ENCODE measurements at regions not wholly inside any gene's neighbourhood (a gene's known extent, or its start where the extent isn't known, plus 50 kb on each side); places are given as distances from the start of the nearest gene placed in this dataset.

GRCh38 chr16:82488460-82488859, 138.3 kb upstream of the CDH13 start:
- no peak for DNase-seq

GRCh38 chr16:82481455-82481854, 145.3 kb upstream of the CDH13 start:
- DNase-seq = no peak

- DNase-seq = no peak
These were observed 150.0 kb upstream of the CDH13 start for GRCh38 chr16:82476786-82477185.

DNA sequence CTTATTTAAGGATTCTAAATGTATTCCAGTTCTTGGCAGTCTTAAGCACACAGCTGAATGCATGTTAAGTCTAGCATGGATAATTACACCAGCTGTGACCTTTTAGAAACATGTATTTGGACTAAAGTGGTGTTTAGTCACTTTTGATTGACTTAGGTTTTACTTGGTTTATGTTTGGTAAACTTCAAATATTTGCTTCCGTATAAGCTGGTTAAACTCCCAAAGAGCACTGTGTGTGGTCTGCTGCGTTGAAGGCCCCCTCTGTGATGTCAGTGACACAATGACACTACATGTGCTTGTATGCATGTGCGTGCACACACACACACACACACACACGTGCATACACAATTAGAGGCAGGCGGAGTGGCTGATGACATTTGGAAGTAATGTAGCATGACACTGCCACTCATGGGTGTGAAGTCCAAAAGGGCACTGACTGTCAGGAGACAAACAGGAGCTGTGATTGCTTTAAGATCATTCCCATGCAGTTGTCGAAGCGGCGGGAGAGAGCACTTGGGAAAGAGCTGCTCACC, 156.1 kb upstream of the CDH13 start:
- no peak for DNase-seq

DNA sequence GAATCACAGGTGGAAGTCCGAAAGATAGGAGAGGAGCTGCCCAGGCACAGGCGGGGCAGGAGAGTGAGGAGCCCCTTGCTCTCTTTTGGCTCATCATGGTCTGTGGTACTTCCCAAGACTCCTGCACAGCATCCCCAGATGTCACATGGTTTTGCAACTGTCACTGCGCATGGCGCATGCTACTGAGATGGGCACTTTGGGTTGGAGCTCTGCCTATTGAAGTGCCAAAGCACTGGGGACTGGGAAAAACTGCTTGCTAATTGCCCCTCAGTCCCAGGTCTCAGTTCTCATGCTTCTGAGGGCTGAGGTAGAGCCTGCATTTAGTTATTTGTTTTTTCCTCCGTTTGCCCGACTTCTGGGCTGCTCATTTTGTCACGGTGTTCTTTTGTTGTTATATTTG, 156.8 kb upstream of the CDH13 start:
- DNase-seq = no peak

DNA sequence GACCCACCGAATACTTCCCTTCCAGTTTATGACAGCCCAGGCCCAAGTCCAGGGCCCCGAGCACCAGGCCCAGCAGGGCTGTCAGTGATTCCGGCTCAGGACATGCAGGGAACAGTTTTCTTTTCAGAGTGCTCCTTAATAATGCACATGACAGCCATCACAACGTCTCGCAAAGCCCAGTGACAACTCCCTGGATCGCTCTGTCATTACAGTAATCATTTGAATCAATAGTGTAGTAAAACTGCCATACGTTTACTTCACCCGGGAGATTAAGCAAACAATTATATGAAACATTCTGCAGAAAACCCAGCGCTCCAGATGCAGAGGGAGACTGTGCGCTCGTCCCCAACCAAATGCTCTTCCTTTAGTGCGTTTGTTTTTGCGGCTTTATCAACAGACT, 162.6 kb upstream of the CDH13 start:
- no peak for DNase-seq

- no peak for DNase-seq
These were observed 166.0 kb upstream of the CDH13 start for GRCh38 chr16:82460766-82461165.

DNA sequence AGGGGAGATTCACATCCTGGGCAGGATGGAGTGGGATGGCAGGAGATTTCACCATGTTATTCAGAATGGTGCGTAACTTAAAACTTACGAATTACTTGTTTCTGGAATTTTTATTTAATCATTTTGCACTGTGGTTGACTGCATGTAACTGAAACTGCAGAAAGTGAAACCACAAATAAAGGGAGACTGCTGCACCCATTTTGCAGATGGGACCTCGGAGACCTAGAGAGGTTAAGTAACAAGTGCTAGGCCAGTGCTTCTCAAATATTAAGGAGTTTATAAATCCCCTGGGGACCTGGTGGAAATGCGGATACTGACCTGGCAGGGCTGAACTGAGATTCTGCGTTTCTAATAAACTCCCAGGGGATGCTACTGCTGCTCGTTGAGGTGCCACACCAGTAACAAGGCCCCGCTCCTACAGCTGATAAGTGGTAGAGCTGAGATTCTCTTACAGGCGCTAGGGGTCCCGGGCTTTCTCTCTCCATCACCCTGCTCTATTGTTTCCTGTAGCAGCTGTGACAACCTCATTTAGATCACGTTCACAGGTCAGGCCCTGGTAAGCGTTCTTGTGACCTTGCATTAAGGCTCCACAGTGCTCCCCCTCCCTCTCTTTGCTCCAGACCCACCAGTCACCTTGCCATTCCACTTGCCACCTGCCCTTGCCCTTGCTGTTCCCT, 167.1 kb upstream of the CDH13 start:
- no peak for DNase-seq

GRCh38 chr16:82456683-82457082, 170.1 kb upstream of the CDH13 start:
- DNase-seq = peak; percentile 32

GRCh38 chr16:82454566-82454965, 172.2 kb upstream of the CDH13 start:
- no peak for DNase-seq

GRCh38 chr16:82454152-82454551, 172.6 kb upstream of the CDH13 start:
- peak; percentile 3 for DNase-seq

DNA sequence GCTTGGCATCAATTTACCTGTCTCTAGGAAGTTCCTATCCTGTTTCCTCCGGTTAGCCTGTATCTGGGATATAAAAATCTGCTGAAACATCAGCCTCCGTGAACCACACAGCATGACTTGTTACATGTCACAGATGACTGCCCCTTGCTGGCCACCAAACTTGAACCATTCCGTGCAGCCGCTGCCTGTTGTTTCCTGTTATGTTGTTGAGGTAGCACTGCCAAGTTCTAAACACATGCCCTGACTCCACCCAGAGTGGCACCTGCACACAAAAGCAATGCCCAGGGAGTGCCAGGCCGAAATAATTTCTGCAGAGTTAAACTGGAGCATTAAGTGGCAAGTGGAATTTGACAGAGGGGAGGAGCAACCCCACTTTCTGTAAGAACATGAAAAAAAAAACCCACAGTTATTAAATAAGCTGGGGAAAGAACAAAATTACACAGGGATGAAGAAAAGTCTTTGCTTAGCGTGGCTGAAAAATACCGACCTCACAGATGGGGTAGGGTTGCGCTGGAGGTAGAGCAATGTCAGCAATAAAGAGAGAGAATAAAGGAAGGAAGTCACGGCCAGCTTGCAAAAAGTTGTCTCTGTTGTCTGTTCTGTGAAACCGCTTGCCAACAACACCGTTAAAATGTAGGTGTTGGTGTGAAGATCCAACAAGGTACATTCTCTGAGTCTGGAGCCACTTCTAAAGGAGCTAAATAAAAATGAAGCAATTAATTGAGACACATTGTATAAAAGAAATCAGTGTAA, 174.6 kb upstream of the CDH13 start:
- peak; percentile 6 for DNase-seq

DNA sequence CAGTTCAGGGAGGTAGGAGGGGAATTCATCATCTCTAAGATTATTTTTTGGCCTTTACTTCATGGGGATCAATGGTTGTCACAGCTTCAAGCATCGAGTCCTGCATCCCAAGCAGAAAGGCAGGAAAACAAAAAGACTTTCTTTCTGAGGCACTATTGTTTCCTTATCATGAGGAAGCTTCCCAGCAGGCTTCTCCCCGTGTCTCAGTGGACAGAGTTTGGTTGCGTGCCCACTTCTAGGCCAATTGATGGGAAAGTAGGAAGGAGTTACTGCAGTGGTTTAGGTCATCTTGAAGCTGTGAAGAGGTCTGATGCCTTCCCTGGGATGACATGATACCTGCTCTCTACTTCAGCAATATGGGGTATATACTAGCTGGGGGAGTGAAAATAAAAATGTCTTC, 175.3 kb upstream of the CDH13 start:
- DNase-seq = no peak

GRCh38 chr16:82440336-82440735, 186.4 kb upstream of the CDH13 start:
- DNase-seq = no peak

DNA sequence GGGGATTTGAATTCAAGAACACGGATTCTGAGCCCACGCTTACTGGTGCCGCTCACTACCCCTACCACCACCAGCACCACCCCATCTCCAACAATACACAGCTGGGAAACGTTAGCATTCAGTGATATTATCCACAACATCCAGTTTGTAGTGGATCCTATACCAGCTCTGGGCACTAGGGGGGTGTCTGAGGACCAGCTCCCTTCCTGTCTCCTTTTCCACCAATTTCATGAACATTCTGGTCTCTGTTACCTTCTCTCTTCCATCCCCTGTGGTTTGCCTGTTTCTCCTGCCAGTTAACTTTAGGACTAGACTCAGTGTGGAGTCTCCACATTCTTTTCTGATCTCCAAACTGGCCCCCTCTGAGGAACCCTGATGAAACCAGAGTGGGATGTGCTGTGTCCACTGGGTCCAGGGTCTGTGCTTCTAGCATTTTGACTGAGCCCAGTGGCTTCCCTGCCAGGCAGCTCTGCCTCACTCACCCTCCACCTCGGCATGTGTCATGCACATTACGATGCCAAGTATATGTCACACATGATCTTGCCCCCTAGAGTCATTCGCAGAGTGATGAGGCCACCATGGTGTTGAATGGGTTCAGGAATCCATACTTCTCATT, 187.0 kb upstream of the CDH13 start:
- no peak for DNase-seq

- no peak for DNase-seq
These were observed 193.7 kb upstream of the CDH13 start for GRCh38 chr16:82433042-82433441.

GRCh38 chr16:82432261-82432660, 194.5 kb upstream of the CDH13 start:
- DNase-seq = peak; percentile 18

- DNase-seq = no peak
These were observed 201.1 kb upstream of the CDH13 start for GRCh38 chr16:82425661-82426060.

GRCh38 chr16:82421851-82422250, 204.9 kb upstream of the CDH13 start:
- no peak for DNase-seq

DNA sequence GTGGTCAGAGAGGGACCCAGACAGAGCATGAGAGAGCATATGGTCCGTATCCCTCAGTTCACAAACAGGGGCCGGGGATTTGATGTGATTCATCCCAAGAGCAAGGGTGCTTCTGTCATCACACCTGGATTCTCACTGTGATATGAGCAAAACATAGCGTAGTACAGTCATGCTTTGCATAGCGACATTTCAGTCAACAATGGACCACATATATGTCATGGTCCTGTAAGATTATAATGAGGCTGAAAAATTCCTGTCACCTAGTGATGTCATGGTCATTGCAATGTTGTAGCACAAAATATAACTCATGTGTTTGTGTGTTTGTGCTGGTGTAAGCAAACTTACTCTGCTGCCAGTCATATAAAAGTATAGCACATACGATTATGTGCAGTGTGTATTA, 207.4 kb upstream of the CDH13 start:
- DNase-seq = no peak

- DNase-seq = no peak
These were observed 212.3 kb upstream of the CDH13 start for GRCh38 chr16:82414476-82414875.

DNA sequence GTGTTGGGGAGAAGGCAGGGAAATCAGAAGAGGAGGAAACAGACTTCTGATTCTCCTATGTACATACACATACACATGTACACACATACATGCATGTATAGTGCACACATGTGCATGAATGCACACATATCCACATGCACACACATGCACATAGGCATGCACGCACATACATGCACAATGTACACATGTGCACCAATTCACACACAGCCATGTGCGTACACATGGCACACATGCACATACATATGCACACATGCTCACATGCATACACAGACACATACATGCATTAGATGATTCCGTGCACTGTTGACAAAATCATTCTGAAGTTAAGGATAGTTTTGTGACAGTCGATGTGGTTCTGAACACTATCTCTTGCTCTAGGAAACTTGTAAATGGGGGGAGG, 214.0 kb upstream of the CDH13 start:
- DNase-seq = no peak

- DNase-seq = no peak
These were observed 221.0 kb upstream of the CDH13 start for GRCh38 chr16:82405736-82406135.
